ENCODE measurements at regions not wholly inside any gene's neighbourhood (a gene's known extent, or its start where the extent isn't known, plus 50 kb on each side); places are given as distances from the start of the nearest gene placed in this dataset.

DNA sequence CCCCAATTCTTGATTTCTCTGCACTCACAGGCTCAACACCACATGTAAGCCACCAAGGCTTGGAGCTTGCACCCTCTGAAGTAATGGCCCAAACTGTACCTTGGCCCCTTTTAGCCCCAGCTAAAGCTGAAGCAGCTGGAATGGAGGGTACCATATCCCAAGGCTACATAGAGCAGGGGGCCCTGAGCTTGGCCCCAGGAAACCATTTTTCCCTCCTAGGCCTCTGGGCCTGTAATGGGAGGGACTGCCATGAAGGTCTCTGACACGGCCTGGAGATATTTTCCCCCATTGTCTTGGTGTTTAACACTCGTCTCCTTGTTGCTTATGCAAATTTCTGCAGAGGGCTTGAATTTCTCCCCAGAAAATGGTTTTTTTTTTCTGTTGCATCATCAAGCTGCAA, 69.7 kb downstream of the SKA1 start:
- H3K27ac ChIP-seq: no peak overlapping the region
- TF ChIP-seq ZFX (IDR thresholded peaks at IDR 0.05; ENCODE audit: borderline replicate concordance): no peak
- no peak for TF ChIP-seq CTCF (IDR thresholded peaks at IDR 0.05)

DNA sequence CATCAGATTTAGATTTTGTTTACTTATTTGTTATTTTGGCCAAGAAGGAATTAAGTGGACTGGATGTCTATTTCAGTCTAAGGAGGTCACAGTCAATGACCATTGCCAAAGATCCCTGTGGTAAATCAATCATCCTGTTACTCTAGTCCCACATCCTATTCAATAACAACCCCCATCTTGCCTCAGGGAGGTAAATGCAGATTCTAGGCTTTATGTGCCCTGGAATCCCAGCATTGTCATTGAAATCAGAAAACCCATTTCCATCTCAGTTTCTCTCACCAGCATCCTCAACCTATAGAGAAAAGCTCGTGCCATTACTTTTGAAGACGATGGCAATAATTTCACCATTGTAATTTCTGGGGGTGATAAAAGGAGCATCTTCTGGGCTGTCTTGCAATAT, 71.8 kb downstream of the SKA1 start:
- H3K27ac ChIP-seq: no peak overlapping the region
- no peak for TF ChIP-seq CTCF (IDR thresholded peaks at IDR 0.05)

GRCh38 chr18:50447102-50447741, 72.4 kb downstream of the SKA1 start:
- no peak for TF ChIP-seq ZFX (IDR thresholded peaks at IDR 0.05; ENCODE audit: borderline replicate concordance)
- TF ChIP-seq CTCF (IDR thresholded peaks at IDR 0.05): no peak
- no peak overlapping the region for H3K27ac ChIP-seq

- no peak for TF ChIP-seq CTCF (IDR thresholded peaks at IDR 0.05)
- no peak for TF ChIP-seq ZFX (IDR thresholded peaks at IDR 0.05; ENCODE audit: borderline replicate concordance)
- H3K27ac ChIP-seq: no peak overlapping the region
Measured at GRCh38 chr18:50447952-50448351, 73.1 kb downstream of the SKA1 start.

GRCh38 chr18:50451100-50451842, 76.4 kb downstream of the SKA1 start:
- no peak overlapping the region for H3K27ac ChIP-seq
- TF ChIP-seq ZFX (IDR thresholded peaks at IDR 0.05; ENCODE audit: borderline replicate concordance): no peak
- TF ChIP-seq CTCF (IDR thresholded peaks at IDR 0.05): no peak

- no peak overlapping the region for H3K27ac ChIP-seq
- TF ChIP-seq ZFX (IDR thresholded peaks at IDR 0.05; ENCODE audit: borderline replicate concordance): no peak
- TF ChIP-seq CTCF (IDR thresholded peaks at IDR 0.05): no peak
Measured at GRCh38 chr18:50453014-50453680, 78.3 kb downstream of the SKA1 start.

DNA sequence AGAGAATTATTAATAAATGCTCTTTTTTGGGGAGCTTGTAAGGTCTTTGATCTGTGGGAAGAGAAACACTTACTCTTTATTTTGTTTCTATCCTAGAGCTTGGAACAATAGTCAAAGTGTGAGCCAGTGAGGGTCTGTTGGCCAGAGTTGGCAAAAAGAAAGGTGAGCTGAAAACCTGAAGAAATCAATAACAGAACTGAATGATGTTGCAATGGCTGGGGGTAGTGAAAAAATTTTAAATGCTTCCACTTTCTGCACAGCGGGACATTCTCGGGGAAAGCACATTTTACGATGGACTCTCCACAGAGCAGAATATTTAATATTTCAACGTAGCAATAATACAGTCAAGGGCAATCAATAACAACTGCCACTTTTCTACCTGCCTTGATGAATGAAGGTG, 78.9 kb downstream of the SKA1 start:
- H3K27ac ChIP-seq: no peak overlapping the region
- TF ChIP-seq ZFX (IDR thresholded peaks at IDR 0.05; ENCODE audit: borderline replicate concordance): no peak
- TF ChIP-seq CTCF (IDR thresholded peaks at IDR 0.05): no peak

Measured in 22Rv1 (cell line).